Activated CD8-positive, alpha-beta memory T cell treated with anti-CD3 and anti-CD28 coated beads, Interleukin-2, amount 50 U/mL, for 24 hours (primary cell): ENCODE measurements at regions not wholly inside any gene's neighbourhood (a gene's known extent, or its start where the extent isn't known, plus 50 kb on each side); places are given as distances from the start of the nearest gene placed in this dataset.
"Not testable (repeated sequence)": the region's sequence is repeated elsewhere in the genome, so short reads cannot be mapped to it uniquely, and the experiment has no call there.

Experiments
- DNase-seq: peaks from one replicate; pipeline ENCODE4 v3.0.0-alpha.2; 2020; ENCODE audit errors: extremely low read depth

DNA sequence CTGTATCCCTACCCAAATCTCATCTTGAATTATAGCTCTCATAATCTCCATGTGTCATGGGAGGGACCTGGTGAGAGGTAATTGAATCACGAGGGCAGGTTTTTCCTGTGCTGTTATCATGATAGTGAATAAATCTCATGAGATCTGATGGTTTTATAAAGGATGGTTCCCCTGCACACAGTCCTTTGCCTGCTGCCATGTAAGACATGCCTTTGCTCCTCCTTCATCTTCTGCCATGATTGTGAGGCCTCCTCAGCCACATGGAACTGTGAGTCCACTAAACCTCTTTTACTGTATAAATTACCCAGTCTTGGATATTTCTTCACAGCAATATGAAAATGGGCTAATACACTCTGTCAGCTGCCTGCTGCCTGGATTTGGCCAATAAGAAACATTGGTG, 133.8 kb upstream of the POU3F1 start:
- not testable (repeated sequence) for DNase-seq

- DNase-seq, result no peak
Measured at GRCh38 chr1:38179483-38179882, 132.9 kb upstream of the POU3F1 start.

DNA sequence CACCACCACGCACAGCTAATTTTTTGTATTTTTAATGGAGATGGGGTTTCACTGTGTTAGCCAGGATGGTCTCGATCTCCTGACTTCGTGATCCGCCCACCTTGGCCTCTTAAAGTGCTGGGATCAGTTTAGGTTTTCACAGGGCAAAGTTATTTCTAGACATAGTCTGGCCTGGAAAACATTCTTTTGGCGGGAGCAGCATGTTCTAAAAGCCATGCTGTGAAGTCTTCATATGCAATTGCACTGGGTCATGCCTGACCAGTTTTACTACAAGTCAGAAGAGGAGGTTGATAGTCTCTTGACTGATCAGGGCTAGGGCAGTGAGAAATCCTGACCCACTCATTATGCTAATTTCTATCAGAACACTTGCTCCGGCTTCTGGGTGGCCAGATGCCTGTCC, 131.6 kb upstream of the POU3F1 start:
- DNase-seq, result no peak

GRCh38 chr1:38175121-38175520, 128.5 kb upstream of the POU3F1 start:
- DNase-seq, result no peak

- no peak for DNase-seq
Measured at GRCh38 chr1:38173848-38174247, 127.3 kb upstream of the POU3F1 start.

GRCh38 chr1:38173157-38173831, 126.7 kb upstream of the POU3F1 start:
- DNase-seq, result no peak

DNA sequence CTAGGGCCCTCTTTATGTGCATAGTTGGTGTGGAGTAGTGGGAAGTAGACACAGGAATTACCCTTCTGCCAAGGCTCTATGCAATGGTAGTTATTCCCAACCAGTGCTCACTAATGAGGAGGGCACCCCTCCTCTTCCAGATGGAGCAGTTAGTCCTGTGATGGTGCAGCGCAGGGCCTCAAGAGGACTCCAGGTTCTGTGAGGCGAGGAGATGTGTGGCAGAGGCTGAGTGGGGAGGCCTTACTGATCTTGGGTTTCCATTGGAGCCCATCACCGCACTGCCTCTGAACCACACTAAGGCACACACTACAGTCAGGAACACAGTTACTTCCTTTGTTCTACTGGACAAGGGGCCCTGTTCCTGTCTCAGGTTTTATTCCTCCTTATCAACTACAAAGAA, 122.5 kb upstream of the POU3F1 start:
- no peak for DNase-seq

- no peak for DNase-seq
Measured at GRCh38 chr1:38168365-38168764, 121.8 kb upstream of the POU3F1 start.

- no peak for DNase-seq
Measured at GRCh38 chr1:38166461-38166860, 119.9 kb upstream of the POU3F1 start.

DNA sequence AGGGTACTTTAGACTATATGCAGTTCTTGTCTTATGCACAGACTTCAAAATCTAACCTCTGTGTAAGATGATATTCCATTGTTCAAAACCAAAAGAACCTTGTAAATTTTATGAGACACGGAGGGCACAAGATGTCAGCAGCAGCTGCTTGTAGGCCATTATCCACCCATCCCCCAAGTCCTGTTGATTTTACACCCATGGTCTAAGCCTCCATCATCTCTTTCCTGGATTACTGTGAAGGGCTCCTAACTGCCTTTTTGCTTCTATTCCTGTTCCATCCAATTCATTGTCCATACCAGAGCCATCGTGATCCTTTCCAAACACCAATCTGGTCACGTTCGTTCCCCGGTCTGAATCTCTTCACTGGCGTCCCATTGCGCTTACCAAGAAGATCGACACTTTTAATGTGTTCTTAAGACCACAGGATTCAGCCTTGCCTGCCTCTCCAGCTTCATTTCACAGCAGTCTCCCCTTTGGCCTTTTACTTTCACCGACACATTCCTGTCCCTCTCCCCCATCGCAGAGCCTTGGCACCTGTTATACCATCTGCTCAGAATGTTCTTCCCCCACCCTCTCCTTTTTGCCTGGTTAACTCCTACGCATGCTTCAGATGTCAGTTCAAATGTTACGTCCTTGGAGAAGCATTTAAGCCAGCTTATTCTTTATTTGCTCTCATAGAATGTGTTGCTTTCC, 107.3 kb upstream of the POU3F1 start:
- no peak for DNase-seq

DNA sequence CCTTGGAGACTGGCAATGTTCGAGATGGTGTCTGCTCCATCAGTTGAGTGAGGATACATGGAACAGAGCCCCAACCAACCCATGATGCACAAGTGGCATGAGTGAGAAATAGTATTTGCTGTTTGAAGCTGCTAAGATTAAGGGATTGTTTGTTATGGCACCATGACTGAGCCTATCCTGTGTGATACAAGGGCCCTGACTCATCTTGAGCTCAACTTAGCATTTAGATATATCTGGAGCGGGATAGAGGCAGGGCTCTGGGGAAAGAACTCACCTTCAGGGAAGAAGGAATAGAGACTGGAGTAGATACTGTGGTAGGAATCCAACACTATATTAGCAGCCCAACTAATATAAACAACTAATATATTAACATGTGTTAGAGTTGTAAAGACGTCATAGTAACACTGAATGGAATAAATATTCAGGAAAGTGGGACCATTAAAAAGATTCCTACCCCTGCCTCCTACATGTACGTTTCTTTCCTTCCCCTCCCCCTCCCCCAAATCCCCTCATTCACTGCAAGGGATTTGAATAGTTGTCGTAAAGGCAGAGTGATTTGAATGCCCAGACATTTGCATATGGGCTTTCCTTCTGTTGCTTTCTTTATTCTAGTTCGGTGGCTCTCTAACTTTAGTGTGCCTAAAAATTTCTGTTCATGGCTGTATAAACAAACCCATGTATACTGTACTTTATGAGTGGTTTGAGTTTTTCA, 106.6 kb upstream of the POU3F1 start:
- DNase-seq, result no peak

GRCh38 chr1:38152351-38153065, 105.9 kb upstream of the POU3F1 start:
- no peak for DNase-seq

GRCh38 chr1:38151399-38151798, 104.8 kb upstream of the POU3F1 start:
- DNase-seq, result no peak

DNA sequence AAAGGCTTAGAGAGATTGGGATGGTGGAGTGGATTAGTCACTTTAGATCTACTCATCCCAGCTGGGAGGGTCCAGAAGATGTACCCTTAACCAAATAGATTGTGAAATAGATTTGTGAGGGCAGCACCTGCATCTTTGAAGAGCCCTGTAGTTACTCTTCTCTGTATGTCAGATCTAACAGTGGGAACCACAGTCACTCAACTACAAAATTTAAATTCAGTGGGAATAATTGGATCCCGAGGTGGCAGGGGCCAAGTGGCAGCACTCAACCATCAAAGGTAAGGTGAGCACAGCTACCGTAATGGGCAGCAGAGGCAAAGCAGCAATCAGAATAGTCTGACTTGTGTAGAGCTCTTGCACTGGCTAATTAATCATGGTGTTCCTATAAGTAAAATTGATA, 99.5 kb upstream of the POU3F1 start:
- DNase-seq, result not testable (repeated sequence)

- no peak for DNase-seq
Measured at GRCh38 chr1:38142606-38143005, 96.0 kb upstream of the POU3F1 start.

DNA sequence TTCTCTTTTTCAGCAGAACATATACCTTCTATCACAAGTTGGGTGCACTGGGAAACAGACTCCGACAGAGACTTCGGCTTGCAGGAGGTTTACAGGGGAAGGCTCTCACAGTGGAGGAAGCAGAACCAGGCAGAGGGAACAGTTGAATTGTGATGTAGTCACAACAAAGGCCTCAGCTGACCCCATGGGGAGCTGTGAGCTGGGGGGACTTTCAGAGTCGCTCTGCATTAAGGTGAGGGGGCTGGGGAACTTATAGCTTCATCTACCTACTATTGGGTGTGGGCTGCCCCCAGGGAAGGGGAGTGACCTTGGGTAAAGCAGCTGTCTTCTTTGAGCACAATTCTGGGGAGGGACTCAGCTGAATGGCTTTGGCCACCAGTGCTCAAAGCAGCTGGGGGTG, 94.9 kb upstream of the POU3F1 start:
- DNase-seq, result no peak

DNA sequence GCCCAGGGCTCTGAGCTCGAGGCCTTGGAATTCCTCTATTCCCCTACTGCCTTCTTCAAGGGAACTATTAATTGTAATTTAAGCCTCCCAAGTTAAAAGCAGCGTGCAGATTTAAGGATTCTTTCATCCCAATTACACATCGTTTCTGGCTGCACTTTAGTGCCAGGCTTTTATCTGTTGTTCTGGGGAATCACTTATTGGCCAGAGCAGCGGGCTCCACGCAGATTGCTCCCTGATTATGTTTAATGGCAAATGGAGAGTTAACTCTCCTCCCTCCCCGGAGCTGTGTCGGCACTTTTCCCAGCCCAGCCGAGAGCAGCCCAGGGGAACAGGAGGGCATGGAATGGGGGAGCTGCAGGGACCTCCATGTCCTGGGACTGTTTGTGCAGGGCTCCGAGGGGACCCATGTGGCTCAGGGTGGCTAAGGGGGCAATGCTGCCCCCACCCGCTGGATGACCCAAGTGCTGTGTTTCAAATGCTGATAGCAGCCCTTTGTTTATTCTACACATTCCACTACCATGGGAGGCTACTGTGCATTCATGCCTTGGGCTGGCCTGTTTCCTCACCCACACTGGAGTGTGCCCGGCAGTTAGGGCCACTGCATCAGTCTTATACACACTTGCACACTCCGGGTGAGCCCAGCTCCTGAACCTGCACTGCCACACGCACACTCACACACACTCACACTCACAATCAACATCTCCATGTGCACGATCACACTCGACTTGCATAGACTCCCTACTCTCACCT, 93.3 kb upstream of the POU3F1 start:
- DNase-seq, result no peak

DNA sequence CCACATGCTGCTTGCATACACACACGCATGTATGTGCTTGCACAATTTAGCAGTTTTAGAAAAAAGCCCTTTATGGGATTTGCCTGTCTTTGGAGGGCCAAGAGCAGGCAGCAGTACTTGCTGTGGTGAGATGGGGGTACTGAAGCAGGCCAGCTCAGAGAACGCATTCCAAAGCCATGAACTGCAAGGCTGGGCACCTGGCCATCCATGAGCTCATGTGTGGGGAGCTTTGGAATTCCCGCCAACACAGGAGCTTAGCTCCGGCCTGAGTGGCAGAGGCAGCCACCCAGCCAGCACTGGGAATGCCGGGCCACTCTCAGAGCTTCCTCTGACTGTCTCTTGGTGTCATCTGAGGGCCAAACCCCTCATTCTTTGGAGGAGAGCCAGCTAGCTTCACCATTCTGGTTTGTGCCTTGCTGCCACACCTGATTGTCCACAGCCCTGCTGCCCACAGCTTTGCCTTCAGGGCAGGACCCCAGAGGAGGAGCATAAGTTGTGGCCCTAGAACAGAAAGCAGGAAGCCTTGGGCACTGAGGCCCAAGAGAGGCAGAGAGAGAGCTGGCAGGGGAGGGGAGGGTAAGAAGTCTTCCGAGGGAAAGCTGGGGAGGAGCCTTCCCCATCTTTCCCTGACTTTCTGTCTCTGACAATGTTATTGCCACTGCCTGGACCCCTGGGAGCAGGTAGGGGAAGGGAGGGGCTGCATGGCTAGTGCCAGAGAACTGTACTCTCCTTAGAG, 92.1 kb upstream of the POU3F1 start:
- DNase-seq, result no peak

- DNase-seq, result no peak
Measured at GRCh38 chr1:38137164-38137563, 90.6 kb upstream of the POU3F1 start.

DNA sequence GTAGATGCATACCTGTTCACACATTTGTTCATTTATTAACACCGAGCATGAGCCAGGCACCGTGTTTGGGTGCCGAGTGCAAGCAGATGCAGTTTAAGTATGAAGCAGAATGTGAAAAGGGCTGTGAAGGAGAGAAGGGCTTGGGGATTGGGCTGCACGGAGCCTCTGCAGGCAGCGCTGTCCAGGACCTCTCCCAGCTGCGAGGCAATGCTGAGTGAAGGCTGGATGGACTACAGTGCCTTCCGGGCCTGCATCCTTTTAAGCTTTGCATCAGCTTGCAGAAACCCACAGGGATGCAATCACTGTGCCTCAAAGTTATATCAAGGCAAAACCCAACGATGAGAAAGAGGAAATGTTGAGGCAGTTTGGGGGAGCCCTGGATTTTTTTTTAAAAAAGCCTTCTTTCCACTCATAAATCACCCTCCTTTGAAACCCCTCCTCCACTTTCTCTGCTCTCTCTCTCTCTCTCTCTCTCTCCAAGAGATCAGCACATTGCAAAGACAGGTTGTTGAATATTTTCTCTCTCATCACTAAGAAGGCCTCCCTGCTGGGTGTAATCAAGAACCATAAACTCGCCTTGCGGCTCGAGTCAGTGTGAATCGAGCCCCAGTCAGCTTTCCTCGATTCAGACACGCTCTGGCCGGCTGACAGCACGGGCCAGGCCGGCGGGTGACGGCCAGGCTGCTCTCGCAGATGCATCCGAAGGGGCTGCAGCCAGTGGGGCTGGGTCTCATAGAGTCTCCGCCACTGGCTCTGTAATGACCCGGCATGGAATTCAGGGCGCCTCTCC, 89.2 kb upstream of the POU3F1 start:
- DNase-seq, result no peak
